LoVo (cell line): ENCODE measurements at regions not wholly inside any gene's neighbourhood (a gene's known extent, or its start where the extent isn't known, plus 50 kb on each side); places are given as distances from the start of the nearest gene placed in this dataset.
A peak's percentile ranks its signal among the peaks of the same experiment; 100 is the strongest.

Source experiments
- DNase-seq: peaks from one replicate; pipeline ENCODE4 v3.0.0-alpha.2; 2016; ENCODE audit warnings: low spot score

GRCh38 chrY:19142093-19142492, 368.6 kb upstream of the HSFY2 start:
- no peak for DNase-seq

- DNase-seq = no peak
Measured at GRCh38 chrY:19140285-19140920, 366.9 kb upstream of the HSFY2 start.

GRCh38 chrY:19134426-19134825, 360.9 kb upstream of the HSFY2 start:
- no peak for DNase-seq

GRCh38 chrY:19130569-19131358, 357.2 kb upstream of the HSFY2 start:
- DNase-seq = no peak

- no peak for DNase-seq
Measured at GRCh38 chrY:19126889-19127288, 353.4 kb upstream of the HSFY2 start.

- DNase-seq = no peak
Measured at GRCh38 chrY:19124609-19125008, 351.1 kb upstream of the HSFY2 start.

GRCh38 chrY:19122450-19122849, 348.9 kb upstream of the HSFY2 start:
- no peak for DNase-seq

- no peak for DNase-seq
Measured at GRCh38 chrY:19098349-19098748, 324.8 kb upstream of the HSFY2 start.

- DNase-seq = no peak
Measured at GRCh38 chrY:19095460-19095859, 321.9 kb upstream of the HSFY2 start.

- DNase-seq = no peak
Measured at GRCh38 chrY:19083006-19083405, 309.5 kb upstream of the HSFY2 start.

GRCh38 chrY:19077698-19078113, 304.2 kb upstream of the HSFY2 start:
- DNase-seq = no peak

- no peak for DNase-seq
Measured at GRCh38 chrY:19076846-19077697, 303.5 kb upstream of the HSFY2 start.

GRCh38 chrY:19075471-19076253, 302.1 kb upstream of the HSFY2 start:
- peak; percentile 62 for DNase-seq

- DNase-seq = no peak
Measured at GRCh38 chrY:19067435-19067834, 293.9 kb upstream of the HSFY2 start.

GRCh38 chrY:19066447-19067190, 293.1 kb upstream of the HSFY2 start:
- DNase-seq = no peak

- no peak for DNase-seq
Measured at GRCh38 chrY:19065119-19065518, 291.6 kb upstream of the HSFY2 start.

GRCh38 chrY:19059733-19060132, 286.2 kb upstream of the HSFY2 start:
- no peak for DNase-seq

- DNase-seq = no peak
Measured at GRCh38 chrY:19058831-19059370, 285.4 kb upstream of the HSFY2 start.

GRCh38 chrY:19056138-19056469, 282.6 kb upstream of the HSFY2 start:
- DNase-seq = no peak

GRCh38 chrY:19055232-19056137, 281.9 kb upstream of the HSFY2 start:
- DNase-seq = no peak
